RWPE2 (cell line): ENCODE measurements at regions not wholly inside any gene's neighbourhood (a gene's known extent, or its start where the extent isn't known, plus 50 kb on each side); places are given as distances from the start of the nearest gene placed in this dataset.

ENCODE experiments used
- ATAC-seq: fragments of 200-7000 bp; cut with Tn5 transposase; 3 replicates; pipeline ENCODE4 v1.9.1; 2021; ENCODE audit warnings: low read depth
- DNase-seq: peaks from one replicate; pipeline ENCODE4 v3.0.0-alpha.2; 2020; ENCODE audit warnings: low spot score
- H3K27ac ChIP-seq: fragments of 450-650 bp; 2 replicates; pipeline ENCODE4 v1.5.1; 2017; ENCODE audit warnings: mild to moderate bottlenecking; ENCODE audit not compliant: poor library complexity, severe bottlenecking
- H3K27me3 ChIP-seq: fragments of 250-450 bp; sonication (Bioruptor Pico); 2 replicates; pipeline ENCODE4 v1.5.1; 2021; ENCODE audit warnings: mild to moderate bottlenecking, moderate library complexity; ENCODE audit not compliant: insufficient read depth, poor library complexity, severe bottlenecking
- H3K36me3 ChIP-seq: fragments of 250-450 bp; sonication (Bioruptor Pico); 2 replicates; pipeline ENCODE4 v1.5.1; 2020; ENCODE audit warnings: low read depth, mild to moderate bottlenecking, moderate library complexity
- H3K4me1 ChIP-seq: fragments of 250-450 bp; sonication (Bioruptor Pico); 2 replicates; pipeline ENCODE4 v1.5.1; 2021; ENCODE audit warnings: mild to moderate bottlenecking, moderate library complexity; ENCODE audit not compliant: insufficient read depth, poor library complexity, severe bottlenecking
- H3K4me3 ChIP-seq: fragments of 250-450 bp; sonication (Bioruptor Pico); 2 replicates; pipeline ENCODE4 v1.5.1; 2021; ENCODE audit warnings: mild to moderate bottlenecking, moderate library complexity; ENCODE audit not compliant: severe bottlenecking
- H3K9me3 ChIP-seq: fragments of 250-450 bp; sonication (Bioruptor Pico); 2 replicates; pipeline ENCODE4 v1.5.1; 2021; ENCODE audit warnings: mild to moderate bottlenecking, moderate library complexity; ENCODE audit not compliant: severe bottlenecking
- CTCF ChIP-seq: fragments of 450-650 bp; IDR thresholded peaks from one replicate; pipeline ENCODE4 v1.5.1; 2017; ENCODE audit warnings: mild to moderate bottlenecking, moderate library complexity; ENCODE audit not compliant: poor library complexity, severe bottlenecking

- no peak overlapping the region for H3K27ac ChIP-seq
- H3K4me1 ChIP-seq: peaks cover 5% of the 10 kb centered on the region
- DNase-seq: no peak
- peaks cover 9% of the 10 kb centered on the region for H3K9me3 ChIP-seq
- TF ChIP-seq CTCF: no peak
- H3K4me3 ChIP-seq: no peak overlapping the region
- no peaks in the 10 kb centered on the region for H3K27me3 ChIP-seq
- H3K36me3 ChIP-seq: no peaks in the 10 kb centered on the region
- ATAC-seq: no peak
These were observed 378.2 kb upstream of the KAZN start for GRCh38 chr1:14220324-14220723.

- Histone ChIP-seq H3K36me3 (no peaks in the 10 kb centered on the region), H3K4me3 (no peak overlapping the region), H3K27ac (no peak overlapping the region), H3K27me3 (no peaks in the 10 kb centered on the region), H3K9me3 (peaks cover 9% of the 10 kb centered on the region), H3K4me1 (no peaks in the 10 kb centered on the region)
- no peak for DNase-seq
- no peak for TF ChIP-seq CTCF
- ATAC-seq: no peak
These were observed 377.7 kb upstream of the KAZN start for GRCh38 chr1:14220811-14221210.

GRCh38 chr1:14222086-14222485 lies 376.4 kb upstream of the KAZN start:
- ATAC-seq (no peak), DNase-seq (no peak)
- H3K36me3 ChIP-seq: no peaks in the 10 kb centered on the region
- no peak overlapping the region for H3K4me3 ChIP-seq
- no peaks in the 10 kb centered on the region for H3K4me1 ChIP-seq
- peaks cover 9% of the 10 kb centered on the region for H3K9me3 ChIP-seq
- H3K27me3 ChIP-seq: no peaks in the 10 kb centered on the region
- no peak for TF ChIP-seq CTCF
- no peak overlapping the region for H3K27ac ChIP-seq

- Histone ChIP-seq H3K27ac (no peak overlapping the region), H3K4me1 (no peaks in the 10 kb centered on the region), H3K36me3 (no peaks in the 10 kb centered on the region), H3K27me3 (no peaks in the 10 kb centered on the region), H3K4me3 (no peak overlapping the region), H3K9me3 (no peaks in the 10 kb centered on the region)
- TF ChIP-seq CTCF: no peak
- DNase-seq (no peak), ATAC-seq (no peak)
These were observed 369.8 kb upstream of the KAZN start for GRCh38 chr1:14228677-14229076.

- Histone ChIP-seq H3K27ac (no peak overlapping the region), H3K4me3 (no peak overlapping the region), H3K9me3 (no peaks in the 10 kb centered on the region), H3K36me3 (no peaks in the 10 kb centered on the region), H3K27me3 (no peaks in the 10 kb centered on the region), H3K4me1 (no peaks in the 10 kb centered on the region)
- DNase-seq (no peak), ATAC-seq (no peak)
- TF ChIP-seq CTCF: no peak
These were observed 365.0 kb upstream of the KAZN start for GRCh38 chr1:14233510-14233909.
